ENCODE measurements at regions not wholly inside any gene's neighbourhood (a gene's known extent, or its start where the extent isn't known, plus 50 kb on each side); places are given as distances from the start of the nearest gene placed in this dataset.

DNA sequence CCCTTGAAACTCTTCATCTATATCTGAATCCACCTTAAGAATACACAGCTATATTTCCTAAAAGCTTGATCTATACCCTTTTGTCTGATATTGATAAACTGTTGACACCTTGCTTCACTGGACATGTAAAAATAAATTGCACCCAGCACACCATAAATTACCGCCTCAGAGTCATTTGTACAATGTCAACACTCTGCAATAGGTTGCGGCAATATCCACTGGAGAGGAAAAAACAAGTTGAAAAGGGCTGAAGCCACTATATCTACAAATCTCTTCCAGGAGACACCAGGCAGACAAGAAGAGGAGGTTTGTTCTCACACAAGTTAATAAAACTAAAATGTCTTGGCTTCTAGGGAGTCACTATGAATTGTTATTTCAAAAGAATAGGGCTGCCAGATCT, 656.9 kb downstream of the CDH8 start (continued):
- TF ChIP-seq, protein P1, sequence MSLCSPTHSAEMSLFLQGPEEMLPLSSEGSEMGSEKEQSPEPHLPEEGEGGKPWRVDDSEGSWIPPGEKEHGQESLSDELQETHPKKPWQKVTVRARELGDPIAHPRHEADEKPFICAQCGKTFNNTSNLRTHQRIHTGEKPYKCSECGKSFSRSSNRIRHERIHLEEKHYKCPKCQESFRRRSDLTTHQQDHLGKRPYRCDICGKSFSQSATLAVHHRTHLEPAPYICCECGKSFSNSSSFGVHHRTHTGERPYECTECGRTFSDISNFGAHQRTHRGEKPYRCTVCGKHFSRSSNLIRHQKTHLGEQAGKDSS (CRISPR knock-in tag; IDR thresholded peaks at IDR 0.05; ENCODE audit: borderline replicate concordance, low read depth), result no peak
- TF ChIP-seq SMARCC2 (IDR thresholded peaks at IDR 0.05) (no peak), POLR2AphosphoS2 (IDR thresholded peaks at IDR 0.05; ENCODE audit: low read depth, low read length) (no peak), FOXK2 (IDR thresholded peaks at IDR 0.05) (no peak), ZEB1 (IDR thresholded peaks at IDR 0.05; ENCODE audit: insufficient replicate concordance, low read depth) (no peak)
- TF ChIP-seq, protein P2, sequence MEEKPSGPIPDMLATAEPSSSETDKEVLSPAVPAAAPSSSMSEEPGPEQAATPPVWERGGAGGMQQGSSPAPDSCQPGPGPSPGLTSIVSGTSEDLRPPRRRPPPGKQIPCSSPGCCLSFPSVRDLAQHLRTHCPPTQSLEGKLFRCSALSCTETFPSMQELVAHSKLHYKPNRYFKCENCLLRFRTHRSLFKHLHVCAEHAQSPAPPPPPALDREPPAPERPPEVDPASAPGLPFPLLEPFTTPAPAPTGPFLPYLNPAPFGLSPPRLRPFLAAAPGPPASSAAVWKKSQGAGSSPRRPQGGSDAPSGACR (CRISPR knock-in tag; IDR thresholded peaks at IDR 0.05), result no peak

DNA sequence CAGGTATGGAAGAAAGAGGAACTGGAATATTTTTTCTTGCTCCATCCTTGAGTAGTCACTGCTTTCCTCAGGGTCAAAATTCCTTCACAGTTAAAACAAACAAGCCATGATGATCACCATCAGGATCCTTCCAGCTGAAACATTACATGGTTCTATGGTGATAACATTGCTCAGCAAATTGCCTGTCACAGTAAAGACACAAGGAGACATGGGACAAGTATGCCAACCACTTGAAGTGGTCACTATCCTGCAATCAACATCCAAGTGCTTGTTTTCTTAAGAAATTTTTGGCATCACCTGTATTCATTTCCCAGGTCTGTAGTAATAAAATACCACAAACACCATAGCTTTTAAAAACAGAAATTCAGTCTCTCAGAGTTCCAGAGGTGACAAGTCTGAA, 662.2 kb downstream of the CDH8 start:
- no peak for FAIRE-seq
- H3K36me3 ChIP-seq (replicated peaks in 1 of 2; ENCODE audit: control insufficient read depth in 1 of 2, insufficient read depth in 2 of 2, low read length in 2 of 2), result no peaks in the 10 kb centered on the region
- intact Hi-C loops (cut with micrococcal nuclease; ENCODE audit: unreplicated experiment) (no loop called here), in situ Hi-C loops (cut with HindIII; ENCODE audit: extremely low pct_ligation_motif_present, low pct_unique_long_range_greater_than_20kb) (no loop called here)
- H3K4me3 ChIP-seq (replicated peaks in 1 of 3; ENCODE audit: insufficient read depth in 1 of 3, low read depth in 2 of 3, low read length in 3 of 3), result no peak overlapping the region
- BruUV-seq (replicated peaks), result no TSS peak
- no peaks in the 10 kb centered on the region for H3K27me3 ChIP-seq (ENCODE audit: control insufficient read depth in 1 of 2, insufficient read depth in 2 of 2, low read length in 2 of 2)
- peaks cover 45% of the 10 kb centered on the region for H3K9me3 ChIP-seq (ENCODE audit: low read length)
- H3K79me2 ChIP-seq (ENCODE audit: insufficient read depth, low read length), result no peaks in the 10 kb centered on the region
- no peak for ATAC-seq
- H4K20me1 ChIP-seq (ENCODE audit: insufficient read depth, low read length), result no peaks in the 10 kb centered on the region
- H3K4me1 ChIP-seq (ENCODE audit: insufficient read depth, low read length), result no peaks in the 10 kb centered on the region
- no peak for DNase-seq (ENCODE audit: low spot score)
- H3K4me2 ChIP-seq (ENCODE audit: low read depth, low read length), result no peak overlapping the region
- CTCF ChIA-PET (ENCODE audit: low intra/inter-chr PET ratio, low total read pairs), result no interaction called here
- H3K9ac ChIP-seq (ENCODE audit: insufficient read depth, low read depth, low read length), result no peak overlapping the region
- no peak overlapping the region for H3K27ac ChIP-seq (ENCODE audit: extremely low read length, insufficient read depth, low read length)
- H2AFZ ChIP-seq (ENCODE audit: low read length), result no peak overlapping the region
- POLR2A ChIA-PET, result no interaction called here
- TF ChIP-seq SNRNP70 (IDR thresholded peaks at IDR 0.05; ENCODE audit: low read depth, low read length) (no peak), HES4 (CRISPR knock-in tag; IDR thresholded peaks at IDR 0.05; ENCODE audit: borderline replicate concordance) (no peak), KLF15 (CRISPR knock-in tag; IDR thresholded peaks at IDR 0.05; ENCODE audit: borderline replicate concordance) (no peak), SAP130 (CRISPR knock-in tag; IDR thresholded peaks at IDR 0.05; ENCODE audit: low read depth) (no peak), ZNF136 (CRISPR knock-in tag; IDR thresholded peaks at IDR 0.05; ENCODE audit: low read depth) (no peak), KAT8 (CRISPR knock-in tag; IDR thresholded peaks at IDR 0.05) (no peak), GABPB1 (CRISPR knock-in tag; IDR thresholded peaks at IDR 0.05) (no peak), PCBP2 (optimal IDR thresholded peaks at IDR 0.05; ENCODE audit: low read depth, low read length, poor library complexity, severe bottlenecking) (no peak), NAIF1 (CRISPR knock-in tag; IDR thresholded peaks at IDR 0.05; ENCODE audit: borderline replicate concordance) (no peak), RBAK (CRISPR knock-in tag; IDR thresholded peaks at IDR 0.05) (no peak), MEF2D (CRISPR knock-in tag; IDR thresholded peaks at IDR 0.05) (no peak), ZNF589 (CRISPR knock-in tag; conservative IDR thresholded peaks at IDR 0.05) (no peak)
- TF ChIP-seq, protein P3, sequence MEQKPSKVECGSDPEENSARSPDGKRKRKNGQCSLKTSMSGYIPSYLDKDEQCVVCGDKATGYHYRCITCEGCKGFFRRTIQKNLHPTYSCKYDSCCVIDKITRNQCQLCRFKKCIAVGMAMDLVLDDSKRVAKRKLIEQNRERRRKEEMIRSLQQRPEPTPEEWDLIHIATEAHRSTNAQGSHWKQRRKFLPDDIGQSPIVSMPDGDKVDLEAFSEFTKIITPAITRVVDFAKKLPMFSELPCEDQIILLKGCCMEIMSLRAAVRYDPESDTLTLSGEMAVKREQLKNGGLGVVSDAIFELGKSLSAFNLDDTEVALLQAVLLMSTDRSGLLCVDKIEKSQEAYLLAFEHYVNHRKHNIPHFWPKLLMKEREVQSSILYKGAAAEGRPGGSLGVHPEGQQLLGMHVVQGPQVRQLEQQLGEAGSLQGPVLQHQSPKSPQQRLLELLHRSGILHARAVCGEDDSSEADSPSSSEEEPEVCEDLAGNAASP (CRISPR knock-in tag; IDR thresholded peaks at IDR 0.05; ENCODE audit: borderline replicate concordance), result no peak
- TF ChIP-seq, protein P4, sequence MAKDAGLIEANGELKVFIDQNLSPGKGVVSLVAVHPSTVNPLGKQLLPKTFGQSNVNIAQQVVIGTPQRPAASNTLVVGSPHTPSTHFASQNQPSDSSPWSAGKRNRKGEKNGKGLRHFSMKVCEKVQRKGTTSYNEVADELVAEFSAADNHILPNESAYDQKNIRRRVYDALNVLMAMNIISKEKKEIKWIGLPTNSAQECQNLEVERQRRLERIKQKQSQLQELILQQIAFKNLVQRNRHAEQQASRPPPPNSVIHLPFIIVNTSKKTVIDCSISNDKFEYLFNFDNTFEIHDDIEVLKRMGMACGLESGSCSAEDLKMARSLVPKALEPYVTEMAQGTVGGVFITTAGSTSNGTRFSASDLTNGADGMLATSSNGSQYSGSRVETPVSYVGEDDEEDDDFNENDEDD (CRISPR knock-in tag; IDR thresholded peaks at IDR 0.05; ENCODE audit: borderline replicate concordance), result no peak
- TF ChIP-seq, protein P5, sequence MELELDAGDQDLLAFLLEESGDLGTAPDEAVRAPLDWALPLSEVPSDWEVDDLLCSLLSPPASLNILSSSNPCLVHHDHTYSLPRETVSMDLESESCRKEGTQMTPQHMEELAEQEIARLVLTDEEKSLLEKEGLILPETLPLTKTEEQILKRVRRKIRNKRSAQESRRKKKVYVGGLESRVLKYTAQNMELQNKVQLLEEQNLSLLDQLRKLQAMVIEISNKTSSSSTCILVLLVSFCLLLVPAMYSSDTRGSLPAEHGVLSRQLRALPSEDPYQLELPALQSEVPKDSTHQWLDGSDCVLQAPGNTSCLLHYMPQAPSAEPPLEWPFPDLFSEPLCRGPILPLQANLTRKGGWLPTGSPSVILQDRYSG (CRISPR knock-in tag; IDR thresholded peaks at IDR 0.05), result no peak

Measured in HepG2 (cell line).